ENCODE measurements at regions not wholly inside any gene's neighbourhood (a gene's known extent, or its start where the extent isn't known, plus 50 kb on each side); places are given as distances from the start of the nearest gene placed in this dataset.

DNA sequence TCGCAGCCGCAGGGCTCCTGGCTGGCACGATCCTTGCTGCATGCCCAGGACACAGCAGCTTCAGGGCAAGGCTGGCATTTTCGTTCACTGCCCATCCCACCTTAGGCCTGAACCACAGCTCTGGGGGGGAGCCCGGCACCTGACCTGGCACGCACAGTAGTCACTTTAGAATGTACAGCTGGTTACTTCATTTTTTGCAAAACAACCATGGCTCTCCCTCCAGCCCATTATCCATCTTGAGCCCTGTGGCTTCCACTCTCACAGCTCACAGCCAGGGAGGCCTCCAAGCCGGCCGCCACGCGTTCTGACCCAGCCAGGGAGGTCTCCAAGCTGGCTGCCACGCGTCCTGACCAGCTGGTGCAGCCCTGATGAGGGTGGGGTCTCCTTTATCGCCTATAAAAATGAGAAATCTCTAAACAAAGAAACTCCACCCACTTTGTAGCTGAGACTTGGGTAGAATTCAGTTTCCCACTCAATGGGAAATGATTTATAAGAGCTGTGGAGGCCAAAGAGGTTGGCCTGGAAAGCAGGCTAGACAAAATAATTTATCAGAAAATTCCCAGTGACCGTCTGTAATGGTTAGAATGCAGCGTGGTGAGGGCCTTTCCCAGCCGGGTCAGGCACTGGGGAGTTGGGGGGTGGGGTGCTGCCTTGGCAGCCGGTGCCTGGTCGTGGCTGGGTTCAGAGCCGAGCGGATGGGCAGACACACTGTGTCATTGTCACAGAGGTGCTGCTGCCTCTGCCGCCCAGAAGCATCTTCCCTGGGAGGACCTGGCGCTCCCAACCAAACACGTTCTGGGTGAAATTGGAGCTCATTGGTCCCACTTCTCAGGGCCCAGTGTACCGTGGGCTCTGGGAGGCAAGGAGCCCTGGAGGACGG lies 54.6 kb upstream of the ACTRT2 start:
- Mint-ChIP-seq H3K4me1 (no peaks in the 10 kb centered on the region), H3K27ac (no peak overlapping the region), H3K9me3 (no peaks in the 10 kb centered on the region), H3K4me3 (no peak overlapping the region), H3K27me3 (peaks cover 6 to 31% (median 11%) of the 10 kb centered on the region in 3 donors), H3K36me3 (no peaks in the 10 kb centered on the region)
- DNase-seq, result no peak
- no peak for ATAC-seq (ENCODE audit: low read depth in 2 of 2)

DNA sequence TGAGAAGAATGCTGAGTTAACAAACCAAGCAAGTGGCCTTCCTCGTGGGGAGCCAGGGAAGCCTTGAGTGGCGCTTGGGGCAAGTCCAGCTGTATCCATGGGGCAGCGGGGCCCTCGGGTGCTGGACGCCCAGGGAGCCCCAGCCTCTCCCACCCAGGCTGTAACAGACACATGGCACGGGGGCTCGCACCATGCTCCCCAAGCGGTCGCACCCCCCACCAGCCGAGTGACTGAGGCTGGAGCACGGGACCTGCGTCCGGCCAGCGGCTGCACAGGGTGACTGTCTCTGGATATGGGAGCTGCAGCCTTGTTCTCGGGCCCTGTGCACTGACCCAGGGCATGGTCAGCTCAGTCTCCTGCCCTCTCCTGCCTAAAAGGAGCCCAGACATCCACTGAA lies 53.9 kb upstream of the ACTRT2 start:
- no peaks in the 10 kb centered on the region for H3K9me3 Mint-ChIP-seq
- no peaks in the 10 kb centered on the region for H3K36me3 Mint-ChIP-seq
- ATAC-seq (ENCODE audit: low read depth in 2 of 2), result no peak
- peaks cover 1 to 31% (median 11%) of the 10 kb centered on the region in 3 donors for H3K27me3 Mint-ChIP-seq
- H3K4me3 Mint-ChIP-seq, result no peak overlapping the region
- no peak overlapping the region for H3K27ac Mint-ChIP-seq
- DNase-seq, result no peak
- H3K4me1 Mint-ChIP-seq, result no peaks in the 10 kb centered on the region

DNA sequence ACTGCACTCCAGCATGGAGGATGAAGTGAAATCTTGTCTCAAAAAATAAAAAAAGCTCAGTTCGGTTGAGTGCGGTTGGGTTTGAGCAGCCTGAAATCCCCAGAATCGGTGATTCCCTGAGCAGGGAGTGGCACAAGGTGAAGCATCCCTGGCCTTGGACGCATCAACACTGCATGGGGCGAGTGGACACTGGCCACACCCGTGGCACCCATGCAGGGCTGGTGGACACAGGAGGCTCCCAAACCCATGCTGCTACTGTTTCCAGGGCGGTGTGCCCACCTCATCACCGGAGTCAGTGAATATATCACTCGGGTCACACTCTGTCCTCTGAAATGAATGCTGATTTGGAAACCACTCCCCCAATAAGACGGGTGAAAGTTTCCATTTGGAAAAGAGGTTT lies 53.4 kb upstream of the ACTRT2 start:
- Mint-ChIP-seq H3K27ac (no peak overlapping the region), H3K9me3 (no peaks in the 10 kb centered on the region), H3K4me3 (no peak overlapping the region)

DNA sequence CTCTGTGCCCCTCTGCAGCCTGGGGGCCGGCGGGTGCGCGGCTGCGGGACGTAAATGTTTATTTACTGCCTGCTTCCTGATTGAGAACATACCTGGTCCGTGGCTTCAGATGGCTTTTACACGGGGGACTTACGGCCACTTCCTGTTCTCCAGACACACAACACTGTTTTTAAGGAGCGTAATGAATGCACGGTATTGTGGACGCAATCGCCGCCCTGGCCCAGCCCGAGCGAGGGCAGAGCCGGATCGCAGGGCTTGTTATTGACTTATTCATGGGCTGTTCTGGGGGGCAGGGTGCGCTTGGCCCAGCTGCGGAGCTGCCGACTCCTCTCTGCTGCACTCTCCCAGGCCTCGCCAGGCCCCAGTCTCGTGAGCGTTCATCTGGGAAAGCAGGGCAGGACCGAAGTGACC lies 52.8 kb upstream of the ACTRT2 start:
- Mint-ChIP-seq H3K4me3 (no peak overlapping the region), H3K9me3 (no peaks in the 10 kb centered on the region), H3K27ac (no peak overlapping the region)

More for the DNA sequence above, 53.4 kb upstream of the ACTRT2 start:
- H3K36me3 Mint-ChIP-seq, result no peaks in the 10 kb centered on the region
- peaks cover 0 to 4% (median 2%) of the 10 kb centered on the region in 3 donors for H3K4me1 Mint-ChIP-seq
- H3K27me3 Mint-ChIP-seq, result peaks cover 0 to 35% (median 11%) of the 10 kb centered on the region in 3 donors
- ATAC-seq (ENCODE audit: low read depth in 2 of 2) (no peak), DNase-seq (no peak)

DNA sequence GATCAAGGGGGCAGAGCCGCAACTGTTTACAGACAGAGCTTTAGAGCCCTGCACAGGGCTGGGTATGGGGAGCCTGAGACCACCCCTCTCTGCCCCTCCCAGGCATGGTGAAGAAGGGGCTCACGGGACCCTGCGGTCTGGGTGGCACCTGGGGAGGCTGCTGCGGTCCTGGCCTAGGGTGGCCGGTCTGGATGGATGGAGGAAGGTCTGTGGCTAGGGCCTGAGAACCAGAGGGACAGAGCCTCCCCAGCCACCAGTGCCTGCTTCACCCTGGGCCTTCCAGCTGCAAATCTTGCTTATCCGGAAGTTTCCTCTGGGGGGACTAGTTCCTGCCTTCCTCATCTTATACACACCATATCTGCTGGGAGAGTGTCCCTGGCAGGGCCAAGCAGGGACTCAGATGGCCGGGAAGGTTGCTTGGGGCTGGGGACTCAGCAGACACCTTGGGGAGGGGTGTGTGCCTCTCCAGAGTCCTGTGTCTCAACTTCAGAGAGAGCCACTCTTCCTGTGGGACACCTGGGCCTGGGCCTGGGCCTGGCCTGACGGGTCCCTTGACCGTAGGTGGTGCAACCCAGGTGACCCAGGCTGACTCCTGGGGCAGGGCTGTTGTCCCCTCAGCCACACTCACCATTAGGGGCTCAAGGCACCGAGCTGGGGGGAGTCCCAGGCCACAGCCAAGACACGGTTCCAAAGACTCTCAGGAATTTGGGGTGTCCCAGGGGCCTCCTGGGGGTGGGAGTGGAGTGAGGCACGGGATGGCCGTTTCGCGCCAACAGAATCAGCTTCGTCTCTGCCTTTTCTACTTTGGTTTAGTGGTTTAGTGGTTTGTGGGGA lies 52.0 kb upstream of the ACTRT2 start:
- Mint-ChIP-seq H3K27ac (no peak overlapping the region), H3K9me3 (no peaks in the 10 kb centered on the region), H3K27me3 (peaks cover 0 to 38% (median 11%) of the 10 kb centered on the region in 3 donors), H3K4me3 (peak overlapping the region in 2 of 8 donors; percentile 20 to 25), H3K4me1 (peaks cover 0 to 9% (median 9%) of the 10 kb centered on the region in 3 donors), H3K36me3 (no peaks in the 10 kb centered on the region)
- DNase-seq (no peak), ATAC-seq (ENCODE audit: low read depth in 2 of 2) (no peak)

More for the DNA sequence above, 52.8 kb upstream of the ACTRT2 start:
- peaks cover 0 to 33% (median 11%) of the 10 kb centered on the region in 3 donors for H3K27me3 Mint-ChIP-seq
- H3K4me1 Mint-ChIP-seq, result peaks cover 0 to 9% (median 4%) of the 10 kb centered on the region in 3 donors
- DNase-seq, result no peak
- no peaks in the 10 kb centered on the region for H3K36me3 Mint-ChIP-seq
- ATAC-seq (ENCODE audit: low read depth in 2 of 2), result no peak

DNA sequence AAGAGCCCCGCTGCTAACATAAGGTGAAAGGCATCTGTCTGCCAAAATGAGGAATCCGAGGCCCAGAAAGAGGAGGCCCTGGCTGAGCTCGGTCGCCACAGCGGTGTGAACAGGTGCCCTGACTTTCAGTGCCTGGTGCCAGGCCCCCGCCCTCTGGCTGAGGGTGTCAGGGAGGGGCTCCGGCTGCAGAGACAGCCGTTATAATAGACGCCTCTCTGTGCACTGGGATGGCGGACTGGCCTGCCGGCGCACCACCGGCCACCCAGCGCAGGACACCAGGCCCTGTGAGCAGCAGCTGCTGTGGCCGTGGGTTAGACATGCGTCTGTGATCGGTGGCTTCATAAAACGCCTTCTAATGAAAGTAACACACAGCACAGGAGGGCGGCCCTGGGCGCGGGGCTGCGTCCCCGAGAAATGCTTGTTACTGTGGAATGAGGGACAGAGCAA lies 51.4 kb upstream of the ACTRT2 start:
- ATAC-seq (ENCODE audit: low read depth in 2 of 2), result no peak
- DNase-seq, result no peak

DNA sequence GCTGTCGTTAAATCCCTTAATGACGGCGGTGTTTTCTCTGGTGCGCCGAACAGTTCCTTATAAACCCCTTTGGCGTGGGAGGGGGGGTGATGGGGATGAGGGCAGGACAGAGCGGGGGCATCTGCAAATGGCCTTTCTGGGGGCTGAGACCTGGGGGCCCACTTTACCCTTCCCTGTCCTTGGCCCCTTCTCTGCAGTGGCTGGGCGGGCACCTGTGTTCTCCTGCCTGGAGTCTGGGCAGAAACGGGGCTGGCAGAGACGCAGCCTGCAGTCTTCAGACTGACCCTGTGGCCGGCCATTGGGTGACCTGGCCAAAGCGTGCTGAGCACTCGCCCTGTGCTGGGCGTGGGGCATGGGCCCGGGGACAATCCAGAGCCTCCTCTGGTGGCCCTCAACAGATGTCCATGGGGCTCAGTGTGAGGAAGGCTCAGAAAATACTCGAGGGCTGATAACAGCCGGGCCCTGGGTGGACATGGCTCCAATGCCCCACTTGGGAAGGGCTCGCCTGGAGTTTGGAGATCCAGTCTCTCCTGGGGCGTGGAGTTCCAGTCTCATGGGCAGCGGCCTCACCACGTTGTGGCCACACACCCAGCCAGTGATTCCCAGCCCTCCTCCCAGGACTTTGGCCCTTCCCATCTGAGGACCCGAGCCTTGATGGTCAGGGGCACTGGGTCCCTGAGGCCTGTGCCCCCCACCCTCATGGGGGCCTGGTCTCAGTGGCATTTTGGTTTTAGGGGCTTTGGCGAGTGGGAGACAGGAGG lies 50.8 kb upstream of the ACTRT2 start:
- Mint-ChIP-seq H3K27ac (peak overlapping the region in 1 of 6 donors; percentile 36), H3K27me3 (peaks cover 0 to 38% (median 11%) of the 10 kb centered on the region in 3 donors), H3K36me3 (no peaks in the 10 kb centered on the region), H3K4me3 (no peak overlapping the region), H3K4me1 (peaks cover 0 to 9% (median 9%) of the 10 kb centered on the region in 3 donors), H3K9me3 (no peaks in the 10 kb centered on the region)
- ATAC-seq (ENCODE audit: low read depth in 2 of 2), result no peak
- DNase-seq, result no peak

More for the DNA sequence above, 51.4 kb upstream of the ACTRT2 start:
- Mint-ChIP-seq H3K9me3 (no peaks in the 10 kb centered on the region), H3K4me1 (peaks cover 0 to 9% (median 9%) of the 10 kb centered on the region in 3 donors), H3K4me3 (peak overlapping the region in 1 of 8 donors; percentile 25), H3K27me3 (peaks cover 0 to 38% (median 11%) of the 10 kb centered on the region in 3 donors), H3K36me3 (no peaks in the 10 kb centered on the region), H3K27ac (peak overlapping the region in 1 of 6 donors; percentile 36)

DNA sequence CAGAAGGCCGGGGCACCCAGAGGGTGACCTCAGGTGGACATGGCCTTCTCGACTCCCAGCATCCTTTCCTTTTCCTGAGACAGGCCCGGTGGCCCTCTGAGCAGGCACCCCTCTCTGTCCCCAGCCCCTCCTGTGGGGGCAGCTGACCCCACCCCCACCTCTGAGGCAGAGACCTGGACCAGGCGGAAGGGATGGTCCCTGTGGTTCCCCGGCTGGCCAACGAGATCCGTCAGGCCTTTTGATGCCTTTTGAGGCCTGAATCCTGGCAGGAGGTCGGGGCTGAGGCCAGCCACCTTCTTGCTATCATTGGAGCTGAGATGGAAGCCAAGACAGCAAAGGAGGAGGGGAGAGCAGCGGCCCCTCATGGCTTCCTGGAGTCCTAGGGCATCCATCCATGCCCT lies 50.2 kb upstream of the ACTRT2 start:
- H3K9me3 Mint-ChIP-seq, result no peaks in the 10 kb centered on the region

More for the DNA sequence above, 50.2 kb upstream of the ACTRT2 start:
- H3K27ac Mint-ChIP-seq, result no peak overlapping the region
- peaks cover 0 to 34% (median 8%) of the 10 kb centered on the region in 3 donors for H3K27me3 Mint-ChIP-seq
- ATAC-seq (ENCODE audit: low read depth in 2 of 2) (no peak), DNase-seq (no peak)
- peaks cover 0 to 9% (median 9%) of the 10 kb centered on the region in 3 donors for H3K4me1 Mint-ChIP-seq
- no peaks in the 10 kb centered on the region for H3K36me3 Mint-ChIP-seq
- no peak overlapping the region for H3K4me3 Mint-ChIP-seq
